GM12872 (cell line): ENCODE measurements at regions not wholly inside any gene's neighbourhood (a gene's known extent, or its start where the extent isn't known, plus 50 kb on each side); places are given as distances from the start of the nearest gene placed in this dataset.

ENCODE experiments used
- CTCF ChIP-seq: IDR thresholded peaks from 3 replicates; pipeline ENCODE4 v1.5.1; 2011; ENCODE audit warnings: low read depth, mild to moderate bottlenecking, low read length, moderate library complexity; ENCODE audit not compliant: insufficient read depth

- no peak for TF ChIP-seq CTCF
Observed at GRCh38 chr10:128604025-128604424, 477.8 kb upstream of the MKI67 start.

GRCh38 chr10:128605180-128605579 is 479.0 kb upstream of the MKI67 start:
- TF ChIP-seq CTCF = no peak

GRCh38 chr10:128606055-128606454 is 479.8 kb upstream of the MKI67 start:
- no peak for TF ChIP-seq CTCF

DNA sequence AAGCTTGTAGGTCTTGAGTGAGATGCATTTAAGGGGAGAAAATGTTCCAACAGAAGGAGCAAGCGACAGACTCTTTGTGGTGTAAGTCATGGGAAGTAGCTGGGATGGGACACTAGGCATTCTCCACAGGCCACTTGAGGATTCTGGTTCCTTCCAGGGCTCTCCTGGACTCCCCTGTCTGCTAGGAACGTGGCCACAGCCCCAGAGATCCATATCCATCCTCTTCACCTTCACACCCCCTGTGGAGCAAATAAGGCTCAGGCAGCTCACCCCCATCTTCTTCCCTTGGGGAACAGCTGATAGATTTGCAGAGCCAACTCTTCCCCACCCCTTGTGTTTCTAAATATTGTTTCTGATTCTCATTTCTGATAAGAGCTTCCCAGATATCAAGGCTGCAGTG is 482.6 kb upstream of the MKI67 start:
- TF ChIP-seq CTCF = no peak

GRCh38 chr10:128609460-128609859 is 483.2 kb upstream of the MKI67 start:
- TF ChIP-seq CTCF = no peak

- TF ChIP-seq CTCF = no peak
Observed at GRCh38 chr10:128610113-128610512, 483.9 kb upstream of the MKI67 start.

DNA sequence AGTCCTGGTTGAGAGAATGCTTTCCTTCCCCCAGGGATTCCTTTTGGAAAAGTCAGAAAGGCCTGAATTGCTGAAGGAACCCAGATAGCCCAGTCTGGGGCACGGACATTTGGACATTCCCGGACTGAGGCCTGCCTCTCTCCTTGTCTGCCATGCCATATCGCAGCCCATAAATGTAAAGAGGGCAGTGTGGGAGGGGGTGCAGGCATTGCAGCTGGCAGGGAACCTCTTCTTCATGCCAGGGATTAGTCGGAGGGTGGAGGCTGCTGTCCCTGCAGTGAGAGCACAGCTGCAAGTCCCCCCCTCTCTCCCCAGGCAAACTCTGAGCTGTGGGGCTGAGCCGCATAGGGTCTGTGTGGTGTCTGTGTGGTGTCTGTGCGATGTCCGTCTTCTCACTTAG is 486.0 kb upstream of the MKI67 start:
- no peak for TF ChIP-seq CTCF

DNA sequence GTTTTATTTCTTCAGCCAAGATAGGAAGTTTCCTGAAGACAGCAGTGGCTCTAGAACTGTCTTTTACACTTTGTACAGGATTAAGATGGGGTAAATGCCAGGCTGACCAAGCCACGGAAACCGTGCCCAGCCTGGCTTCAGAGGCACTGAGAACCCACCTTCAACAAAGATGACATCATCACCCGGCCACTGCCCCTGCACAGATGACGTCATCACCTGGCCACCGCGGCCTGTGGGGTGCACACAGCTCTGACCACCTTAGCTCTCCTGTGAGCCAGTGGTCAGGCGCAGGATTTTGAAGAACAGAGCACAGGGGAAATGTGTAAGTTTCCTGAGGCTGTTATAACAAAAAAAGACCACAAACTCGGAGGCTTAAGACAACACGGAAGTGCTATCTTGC is 486.4 kb upstream of the MKI67 start:
- TF ChIP-seq CTCF = no peak
